Fibroblast of lung (primary cell): ENCODE measurements at regions not wholly inside any gene's neighbourhood (a gene's known extent, or its start where the extent isn't known, plus 50 kb on each side); places are given as distances from the start of the nearest gene placed in this dataset.

Experiments
- DNase-seq, 2 donors: peaks; one replicate each; pipeline versions ENCODE4 v3.0.0 to v3.0.0-alpha.2; 2010; ENCODE audit warnings: low read depth in 2 of 2
- H2AFZ ChIP-seq: 2 replicates; pipeline ENCODE4 v1.5.1; 2012; ENCODE audit warnings: low read length, control low read depth, inconsistent platforms
- H3K27ac ChIP-seq: 2 replicates; pipeline ENCODE4 v1.5.1; 2011; ENCODE audit warnings: low read length, control low read depth; ENCODE audit not compliant: insufficient read depth
- H3K27me3 ChIP-seq: 2 replicates; pipeline ENCODE4 v1.5.1; 2011; ENCODE audit warnings: mild to moderate bottlenecking, low read length; ENCODE audit not compliant: control insufficient read depth, insufficient read depth
- H3K36me3 ChIP-seq: 2 replicates; pipeline ENCODE4 v1.5.1; 2011; ENCODE audit warnings: low read length; ENCODE audit not compliant: control insufficient read depth, insufficient read depth
- H3K4me1 ChIP-seq: 2 replicates; pipeline ENCODE4 v1.5.1; 2011; ENCODE audit warnings: low read length; ENCODE audit not compliant: control insufficient read depth, insufficient read depth; ENCODE audit errors: extremely low read depth
- H3K4me2 ChIP-seq: 2 replicates; pipeline ENCODE4 v1.5.1; 2011; ENCODE audit warnings: low read length, control low read depth; ENCODE audit not compliant: insufficient read depth; ENCODE audit errors: extremely low read depth
- H3K4me3 ChIP-seq, 4 experiments: fragments of 200-600 bp in 1 of 4; sonication (generic) in 1 of 4; replicated peaks in 1 of 4; 2 replicates each; pipeline ENCODE4 v1.5.1; 2011 to 2016; ENCODE audit warnings: low read length in 4 of 4, low read depth in 3 of 4, mild to moderate bottlenecking in 3 of 4, control low read depth in 2 of 4, inconsistent platforms in 1 of 4, mixed read lengths in 1 of 4; ENCODE audit not compliant: insufficient read depth in 1 of 4; ENCODE audit errors: control extremely low read depth in 1 of 4
- H3K79me2 ChIP-seq: 2 replicates; pipeline ENCODE4 v1.5.1; 2012; ENCODE audit warnings: mild to moderate bottlenecking, low read length, inconsistent platforms; ENCODE audit not compliant: control insufficient read depth, insufficient read depth
- H3K9ac ChIP-seq: 2 replicates; pipeline ENCODE4 v1.5.1; 2011; ENCODE audit warnings: mild to moderate bottlenecking, low read length, control low read depth; ENCODE audit not compliant: insufficient read depth
- H3K9me3 ChIP-seq: 2 replicates; pipeline ENCODE4 v1.5.1; 2012; ENCODE audit warnings: low read depth, low read length; ENCODE audit not compliant: control insufficient read depth, insufficient read depth
- H4K20me1 ChIP-seq: 2 replicates; pipeline ENCODE4 v1.5.1; 2011; ENCODE audit warnings: low read length; ENCODE audit not compliant: control insufficient read depth, insufficient read depth; ENCODE audit errors: extremely low read depth
- EZH2 ChIP-seq: IDR thresholded peaks from 2 replicates; pipeline ENCODE4 v1.5.1; 2012; ENCODE audit warnings: low read length, control low read depth, mild to moderate bottlenecking; ENCODE audit errors: missing control alignments
- TF ChIP-seq, protein P1 (sequence below), 2 donors: IDR thresholded peaks in 1 of 2; conservative IDR thresholded peaks in 1 of 2; 1 replicate in 1 of 2; 2 replicates in 1 of 2; pipeline ENCODE4 v1.5.1; 2011 to 2012; ENCODE audit warnings: low read length in 2 of 2, control low read depth in 1 of 2, inconsistent platforms in 1 of 2, low read depth in 1 of 2, mild to moderate bottlenecking in 1 of 2

DNA sequence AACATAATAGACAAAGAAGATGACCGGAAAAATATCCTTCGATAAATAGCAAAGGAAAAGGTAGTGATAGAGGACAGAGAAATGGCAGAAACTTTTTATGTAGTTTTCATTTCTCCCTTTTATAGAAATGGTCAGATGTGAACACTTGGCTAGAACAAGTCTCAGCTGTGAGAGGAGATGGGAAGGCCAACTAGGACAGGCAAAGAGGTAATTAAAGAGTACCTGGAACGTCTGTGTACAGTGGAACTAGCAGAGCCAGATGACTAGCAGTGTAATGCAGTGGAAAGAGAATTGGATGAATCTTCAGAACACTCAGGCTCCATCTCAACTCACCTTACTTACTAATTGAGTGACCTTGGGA, 69.2 kb downstream of the NABP1 start:
- no peak overlapping the region for H3K27ac ChIP-seq
- no peaks in the 10 kb centered on the region for H3K36me3 ChIP-seq
- H3K4me2 ChIP-seq: no peak overlapping the region

DNA sequence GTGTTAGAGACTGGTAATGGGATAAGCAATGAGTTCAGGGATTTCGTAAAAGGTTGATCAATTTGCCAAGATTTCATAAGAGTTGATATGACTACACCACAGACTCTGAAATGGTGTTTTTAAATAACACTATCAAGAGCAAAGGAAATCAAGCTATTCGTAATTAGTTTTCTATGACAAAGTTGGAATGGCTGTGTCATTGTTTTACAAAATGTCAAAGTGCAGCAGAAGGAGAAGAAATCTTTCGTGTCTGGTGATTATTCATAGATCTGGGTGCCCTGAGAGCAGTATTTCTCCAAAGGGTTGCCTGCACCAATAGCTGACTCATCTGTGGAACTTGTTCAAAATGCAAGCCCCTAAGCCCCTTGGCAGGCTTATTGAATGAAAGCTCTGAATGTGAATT, 70.1 kb downstream of the NABP1 start:
- no peak overlapping the region for H3K27ac ChIP-seq
- H3K4me2 ChIP-seq: no peak overlapping the region
- H3K79me2 ChIP-seq: no peaks in the 10 kb centered on the region
- no peak overlapping the region for H3K9ac ChIP-seq
- no peaks in the 10 kb centered on the region for H3K4me1 ChIP-seq
- H4K20me1 ChIP-seq: no peaks in the 10 kb centered on the region
- TF ChIP-seq EZH2: no peak
- TF ChIP-seq, protein P1, sequence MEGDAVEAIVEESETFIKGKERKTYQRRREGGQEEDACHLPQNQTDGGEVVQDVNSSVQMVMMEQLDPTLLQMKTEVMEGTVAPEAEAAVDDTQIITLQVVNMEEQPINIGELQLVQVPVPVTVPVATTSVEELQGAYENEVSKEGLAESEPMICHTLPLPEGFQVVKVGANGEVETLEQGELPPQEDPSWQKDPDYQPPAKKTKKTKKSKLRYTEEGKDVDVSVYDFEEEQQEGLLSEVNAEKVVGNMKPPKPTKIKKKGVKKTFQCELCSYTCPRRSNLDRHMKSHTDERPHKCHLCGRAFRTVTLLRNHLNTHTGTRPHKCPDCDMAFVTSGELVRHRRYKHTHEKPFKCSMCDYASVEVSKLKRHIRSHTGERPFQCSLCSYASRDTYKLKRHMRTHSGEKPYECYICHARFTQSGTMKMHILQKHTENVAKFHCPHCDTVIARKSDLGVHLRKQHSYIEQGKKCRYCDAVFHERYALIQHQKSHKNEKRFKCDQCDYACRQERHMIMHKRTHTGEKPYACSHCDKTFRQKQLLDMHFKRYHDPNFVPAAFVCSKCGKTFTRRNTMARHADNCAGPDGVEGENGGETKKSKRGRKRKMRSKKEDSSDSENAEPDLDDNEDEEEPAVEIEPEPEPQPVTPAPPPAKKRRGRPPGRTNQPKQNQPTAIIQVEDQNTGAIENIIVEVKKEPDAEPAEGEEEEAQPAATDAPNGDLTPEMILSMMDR (conservative IDR thresholded peaks at IDR 0.05 in 1 of 2, IDR thresholded peaks at IDR 0.05 in 1 of 2; ENCODE audit: low read depth in 1 of 2, low read length in 2 of 2): no peak
- no peaks in the 10 kb centered on the region for H3K36me3 ChIP-seq
- no peak overlapping the region for H2AFZ ChIP-seq
- no peaks in the 10 kb centered on the region for H3K9me3 ChIP-seq
- peak; percentile 48 to 87 for DNase-seq
- no peaks in the 10 kb centered on the region for H3K27me3 ChIP-seq
- no peak overlapping the region for H3K4me3 ChIP-seq

More for the DNA sequence above, 69.2 kb downstream of the NABP1 start:
- Histone ChIP-seq H2AFZ (no peak overlapping the region), H3K4me1 (no peaks in the 10 kb centered on the region), H3K4me3 (no peak overlapping the region), H3K9me3 (no peaks in the 10 kb centered on the region), H3K9ac (no peak overlapping the region), H3K27me3 (no peaks in the 10 kb centered on the region), H4K20me1 (no peaks in the 10 kb centered on the region), H3K79me2 (no peaks in the 10 kb centered on the region)
- no peak for DNase-seq
- TF ChIP-seq, protein P1 (conservative IDR thresholded peaks at IDR 0.05 in 1 of 2, IDR thresholded peaks at IDR 0.05 in 1 of 2; ENCODE audit: low read depth in 1 of 2, low read length in 2 of 2): no peak
- no peak for TF ChIP-seq EZH2

DNA sequence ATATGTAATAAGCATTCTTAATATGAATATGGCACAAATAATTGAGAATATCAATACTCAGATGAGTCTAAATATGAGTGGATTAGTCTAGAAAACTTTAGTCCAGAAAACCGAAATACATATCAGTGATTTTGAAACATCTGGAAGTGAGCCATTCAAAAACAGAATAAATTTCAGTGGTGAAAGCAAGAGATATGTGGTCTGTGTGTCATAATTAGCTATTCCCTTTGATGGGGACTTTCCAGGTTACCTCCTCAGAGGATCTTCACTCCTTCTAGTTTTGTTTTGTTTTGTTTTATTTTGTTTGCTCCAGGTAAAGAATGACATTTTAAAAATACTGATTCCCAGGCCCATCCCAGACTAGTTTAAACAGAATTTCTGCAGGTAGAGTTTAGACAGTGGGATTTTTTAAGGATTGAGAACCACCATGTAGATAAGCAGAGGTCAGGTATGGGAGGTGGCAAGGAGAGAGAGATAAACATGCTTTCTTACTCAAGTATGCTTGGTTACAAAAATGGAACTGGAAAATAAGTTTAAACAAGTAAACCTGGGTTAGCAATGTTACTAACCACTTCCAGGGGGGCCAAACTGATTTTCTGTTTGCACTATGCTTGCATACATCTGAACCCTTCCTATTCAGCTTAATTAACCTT, 70.7 kb downstream of the NABP1 start:
- Histone ChIP-seq H3K4me2 (no peak overlapping the region), H4K20me1 (no peaks in the 10 kb centered on the region), H3K27ac (no peak overlapping the region), H3K4me1 (no peaks in the 10 kb centered on the region), H3K79me2 (no peaks in the 10 kb centered on the region), H3K4me3 (no peak overlapping the region), H3K27me3 (no peaks in the 10 kb centered on the region), H3K9ac (no peak overlapping the region), H3K36me3 (no peaks in the 10 kb centered on the region), H3K9me3 (no peaks in the 10 kb centered on the region), H2AFZ (no peak overlapping the region)
- TF ChIP-seq EZH2: no peak
- TF ChIP-seq, protein P1 (conservative IDR thresholded peaks at IDR 0.05 in 1 of 2, IDR thresholded peaks at IDR 0.05 in 1 of 2; ENCODE audit: low read depth in 1 of 2, low read length in 2 of 2): no peak
- DNase-seq: peak; percentile 30 to 61
